Stimulated activated CD8-positive, alpha-beta memory T cell treated with anti-CD3 and anti-CD28 coated beads, Interleukin-15, amount 100 ng/mL, for 1 hour (primary cell): ENCODE measurements at regions not wholly inside any gene's neighbourhood (a gene's known extent, or its start where the extent isn't known, plus 50 kb on each side); places are given as distances from the start of the nearest gene placed in this dataset.
A peak's percentile ranks its signal among the peaks of the same experiment; 100 is the strongest.
"Not testable (repeated sequence)": the region's sequence is repeated elsewhere in the genome, so short reads cannot be mapped to it uniquely, and the experiment has no call there.

Experiments used
- DNase-seq: peaks from one replicate; pipeline ENCODE4 v3.0.0-alpha.2; 2020; ENCODE audit warnings: low read depth

- no peak for DNase-seq
Observed at GRCh38 chr5:158198636-158199035, 339.7 kb upstream of the CLINT1 start.

GRCh38 chr5:158195416-158196210, 336.7 kb upstream of the CLINT1 start:
- DNase-seq = no peak

- no peak for DNase-seq
Observed at GRCh38 chr5:158194561-158194976, 335.6 kb upstream of the CLINT1 start.

- DNase-seq = not testable (repeated sequence)
Observed at GRCh38 chr5:158193395-158193794, 334.4 kb upstream of the CLINT1 start.

- DNase-seq = no peak
Observed at GRCh38 chr5:158180407-158180806, 321.5 kb upstream of the CLINT1 start.

- DNase-seq = no peak
Observed at GRCh38 chr5:158179271-158179670, 320.3 kb upstream of the CLINT1 start.

- no peak for DNase-seq
Observed at GRCh38 chr5:158178535-158178934, 319.6 kb upstream of the CLINT1 start.

- DNase-seq = no peak
Observed at GRCh38 chr5:158177146-158177545, 318.2 kb upstream of the CLINT1 start.

GRCh38 chr5:158175934-158176481, 317.1 kb upstream of the CLINT1 start:
- no peak for DNase-seq

- DNase-seq = peak; percentile 12
Observed at GRCh38 chr5:158174918-158175851, 316.2 kb upstream of the CLINT1 start.

GRCh38 chr5:158174026-158174425, 315.1 kb upstream of the CLINT1 start:
- no peak for DNase-seq

- DNase-seq = no peak
Observed at GRCh38 chr5:158172005-158172404, 313.1 kb upstream of the CLINT1 start.

GRCh38 chr5:158170534-158170933, 311.6 kb upstream of the CLINT1 start:
- DNase-seq = no peak

- DNase-seq = no peak
Observed at GRCh38 chr5:158170060-158170459, 311.1 kb upstream of the CLINT1 start.

- DNase-seq = no peak
Observed at GRCh38 chr5:158166424-158166823, 307.5 kb upstream of the CLINT1 start.

- no peak for DNase-seq
Observed at GRCh38 chr5:158165647-158166046, 306.7 kb upstream of the CLINT1 start.

GRCh38 chr5:158164296-158165047, 305.5 kb upstream of the CLINT1 start:
- DNase-seq = no peak

- DNase-seq = no peak
Observed at GRCh38 chr5:158163451-158164295, 304.7 kb upstream of the CLINT1 start.

- no peak for DNase-seq
Observed at GRCh38 chr5:158162479-158163034, 303.6 kb upstream of the CLINT1 start.

- DNase-seq = no peak
Observed at GRCh38 chr5:158162026-158162425, 303.1 kb upstream of the CLINT1 start.

- no peak for DNase-seq
Observed at GRCh38 chr5:158159621-158160020, 300.7 kb upstream of the CLINT1 start.
